Mesenchymal stem cell (in vitro differentiated cells and primary cell): ENCODE measurements at regions not wholly inside any gene's neighbourhood (a gene's known extent, or its start where the extent isn't known, plus 50 kb on each side); places are given as distances from the start of the nearest gene placed in this dataset.
A peak's percentile ranks its signal among the peaks of the same experiment; 100 is the strongest.

Experiments
- DNase-seq: peaks from one replicate; pipeline ENCODE4 v3.0.0-alpha.2; 2013
- H2AFZ ChIP-seq: one replicate; pipeline ENCODE4 v1.6.1; 2013; ENCODE audit warnings: low read depth, mild to moderate bottlenecking, control low read depth, inconsistent platforms, low read length, moderate library complexity
- H2AK5ac ChIP-seq: 2 replicates; pipeline ENCODE4 v1.6.1; 2013; ENCODE audit warnings: low read length, moderate library complexity, mild to moderate bottlenecking, inconsistent platforms; ENCODE audit not compliant: severe bottlenecking
- H2BK120ac ChIP-seq: one replicate; pipeline ENCODE4 v1.6.1; 2013; ENCODE audit warnings: low read depth, mild to moderate bottlenecking, inconsistent platforms, low read length, moderate library complexity
- H2BK12ac ChIP-seq, 2 experiments: one replicate each; pipeline ENCODE4 v1.6.1; 2013; ENCODE audit warnings: inconsistent platforms in 2 of 2, low read length in 2 of 2, mild to moderate bottlenecking in 2 of 2, moderate library complexity in 2 of 2, control low read depth in 1 of 2
- H2BK15ac ChIP-seq: one replicate; pipeline ENCODE4 v1.6.1; 2013; ENCODE audit warnings: mild to moderate bottlenecking, low read depth, inconsistent platforms; ENCODE audit not compliant: poor library complexity, severe bottlenecking
- H2BK5ac ChIP-seq: 2 replicates; pipeline ENCODE4 v1.6.1; 2013; ENCODE audit warnings: low read depth, mild to moderate bottlenecking, low read length, control low read depth, inconsistent platforms; ENCODE audit not compliant: poor library complexity, severe bottlenecking
- H3K14ac ChIP-seq, 2 experiments: one replicate each; pipeline ENCODE4 v1.6.1; 2013; ENCODE audit warnings: inconsistent platforms in 2 of 2, low read length in 2 of 2, control low read depth in 1 of 2, mild to moderate bottlenecking in 1 of 2, moderate library complexity in 1 of 2
- H3K18ac ChIP-seq, 2 experiments: one replicate each; pipeline ENCODE4 v1.6.1; 2013; ENCODE audit warnings: inconsistent platforms in 2 of 2, low read length in 2 of 2, control low read depth in 1 of 2, low read depth in 1 of 2, mild to moderate bottlenecking in 1 of 2
- H3K23ac ChIP-seq, 2 experiments: one replicate each; pipeline ENCODE4 v1.6.1; 2013; ENCODE audit warnings: inconsistent platforms in 2 of 2, low read length in 2 of 2, mild to moderate bottlenecking in 2 of 2, moderate library complexity in 2 of 2, control low read depth in 1 of 2
- H3K27ac ChIP-seq: 2 replicates; pipeline ENCODE4 v1.5.1; 2013; ENCODE audit warnings: mild to moderate bottlenecking, moderate library complexity, low read length, control low read depth, inconsistent platforms; ENCODE audit not compliant: poor library complexity, severe bottlenecking
- H3K27me3 ChIP-seq, 2 experiments: 2 replicates each; pipeline versions ENCODE4 v1.6.1 to v1.7.0; 2013; ENCODE audit warnings: low read length in 2 of 2, mild to moderate bottlenecking in 2 of 2, moderate library complexity in 2 of 2, control low read depth in 1 of 2, inconsistent platforms in 1 of 2; ENCODE audit not compliant: control insufficient read depth in 1 of 2, insufficient read depth in 1 of 2
- H3K36me3 ChIP-seq, 2 experiments: 2 replicates each; pipeline versions ENCODE4 v1.6.1 to v1.7.0; 2013; ENCODE audit warnings: low read length in 2 of 2, control low read depth in 1 of 2, inconsistent platforms in 1 of 2, low read depth in 1 of 2, mild to moderate bottlenecking in 1 of 2; ENCODE audit not compliant: insufficient read depth in 2 of 2, control insufficient read depth in 1 of 2
- H3K4ac ChIP-seq, 2 experiments: one replicate each; pipeline ENCODE4 v1.6.1; 2013; ENCODE audit warnings: inconsistent platforms in 2 of 2, low read length in 2 of 2, mild to moderate bottlenecking in 2 of 2, moderate library complexity in 2 of 2, control low read depth in 1 of 2, low read depth in 1 of 2
- H3K4me1 ChIP-seq: 2 replicates; pipeline ENCODE4 v1.6.1; 2013; ENCODE audit warnings: low read depth, low read length, control low read depth; ENCODE audit not compliant: control insufficient read depth, insufficient read depth
- H3K4me2 ChIP-seq: 2 replicates; pipeline ENCODE4 v1.6.1; 2013; ENCODE audit warnings: low read length, mild to moderate bottlenecking, inconsistent platforms; ENCODE audit not compliant: poor library complexity, severe bottlenecking
- H3K4me3 ChIP-seq, 2 experiments: 2 replicates each; pipeline versions ENCODE4 v1.5.1 to v1.7.0; 2013; ENCODE audit warnings: low read length in 2 of 2, mild to moderate bottlenecking in 2 of 2, control low read depth in 1 of 2, low read depth in 1 of 2; ENCODE audit not compliant: insufficient read depth in 1 of 2
- H3K79me1 ChIP-seq: replicated peaks from 2 replicates; pipeline ENCODE4 v1.6.1; 2013; ENCODE audit warnings: mild to moderate bottlenecking, control low read depth, low read length, inconsistent platforms; ENCODE audit not compliant: poor library complexity, severe bottlenecking
- H3K9ac ChIP-seq: 2 replicates; pipeline ENCODE4 v1.7.0; 2013; ENCODE audit warnings: mild to moderate bottlenecking, low read length, moderate library complexity
- H3K9me3 ChIP-seq: 2 replicates; pipeline ENCODE4 v1.7.0; 2013; ENCODE audit warnings: mild to moderate bottlenecking, low read length; ENCODE audit not compliant: control insufficient read depth
- H4K8ac ChIP-seq: one replicate; pipeline ENCODE4 v1.6.1; 2013; ENCODE audit warnings: inconsistent platforms, mild to moderate bottlenecking, low read length, moderate library complexity
- H4K91ac ChIP-seq: one replicate; pipeline ENCODE4 v1.6.1; 2013; ENCODE audit warnings: mild to moderate bottlenecking, low read length, inconsistent platforms
- WGBS: methylation state at CpG from one replicate; pipeline ENCODE4 v1.1.7; 2013; ENCODE audit warnings: mixed read lengths; 5-methylcytosine and 5-hydroxymethylcytosine counted together

DNA sequence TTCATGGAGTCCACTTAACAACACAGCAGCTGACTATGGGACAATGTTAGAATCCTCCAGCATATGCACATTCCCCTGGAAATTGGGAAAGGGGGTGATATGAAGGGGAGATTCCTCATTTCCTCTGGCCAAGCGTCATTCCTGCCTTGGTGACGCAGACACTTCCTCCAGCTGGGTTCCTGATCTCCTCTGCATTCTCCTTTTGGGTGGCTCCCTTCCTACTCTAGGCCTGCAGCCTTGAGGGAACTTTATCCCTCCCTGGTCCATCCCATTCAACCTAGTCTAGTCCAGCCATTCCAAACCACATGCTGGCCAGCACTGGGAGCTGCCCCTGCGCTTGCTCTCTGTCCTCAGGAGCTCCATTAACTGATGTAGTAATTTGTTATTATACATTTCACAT, 216.8 kb downstream of the VAPA start:
- 95% methylated on average over 2 of the region's 3 CpGs for WGBS
- Histone ChIP-seq H2BK5ac (no peak overlapping the region), H3K23ac (no peak overlapping the region), H2BK12ac (peak overlapping the region; percentile 33 to 75), H3K9me3 (no peaks in the 10 kb centered on the region), H2BK120ac (no peak overlapping the region), H4K91ac (peak overlapping the region; percentile 66), H3K79me1 (no peaks in the 10 kb centered on the region), H3K4me2 (no peak overlapping the region), H3K14ac (no peak overlapping the region), H3K18ac (peak overlapping the region in 1 of 2 experiments; percentile 37), H2BK15ac (peak overlapping the region; percentile 91), H3K27me3 (peaks cover 9 to 12% of the 10 kb centered on the region in 2 experiments), H3K27ac (no peak overlapping the region), H3K4me3 (no peak overlapping the region), H3K9ac (no peak overlapping the region), H2AFZ (no peak overlapping the region), H2AK5ac (no peak overlapping the region), H3K36me3 (no peaks in the 10 kb centered on the region), H3K4me1 (peaks cover 6% of the 10 kb centered on the region), H4K8ac (peak overlapping the region; percentile 10), H3K4ac (no peak overlapping the region)
- no peak for DNase-seq

GRCh38 chr18:10131081-10131459, 217.3 kb downstream of the VAPA start:
- no peak overlapping the region for H3K23ac ChIP-seq
- H3K27me3 ChIP-seq = peaks cover 9 to 12% of the 10 kb centered on the region in 2 experiments
- no peak overlapping the region for H4K8ac ChIP-seq
- no peak overlapping the region for H2BK5ac ChIP-seq
- no peak overlapping the region for H3K18ac ChIP-seq
- no peak overlapping the region for H2AFZ ChIP-seq
- H3K79me1 ChIP-seq = no peaks in the 10 kb centered on the region
- H3K27ac ChIP-seq = no peak overlapping the region
- no peak overlapping the region for H3K14ac ChIP-seq
- no peak for DNase-seq
- 82% methylated on average over 3 of the region's 4 CpGs for WGBS
- no peak overlapping the region for H3K4ac ChIP-seq
- H3K36me3 ChIP-seq = no peaks in the 10 kb centered on the region
- peak overlapping the region in 1 of 2 experiments; percentile 40 for H2BK12ac ChIP-seq
- no peak overlapping the region for H3K9ac ChIP-seq
- H4K91ac ChIP-seq = no peak overlapping the region
- H3K9me3 ChIP-seq = no peaks in the 10 kb centered on the region
- no peak overlapping the region for H2BK120ac ChIP-seq
- no peak overlapping the region for H2BK15ac ChIP-seq
- H3K4me3 ChIP-seq = no peak overlapping the region
- H3K4me1 ChIP-seq = peaks cover 6% of the 10 kb centered on the region
- no peak overlapping the region for H2AK5ac ChIP-seq
- no peak overlapping the region for H3K4me2 ChIP-seq

- Histone ChIP-seq H3K9ac (peak overlapping the region; percentile 36), H3K4me1 (peaks cover 6% of the 10 kb centered on the region), H3K14ac (no peak overlapping the region), H3K79me1 (no peaks in the 10 kb centered on the region), H3K4me3 (peak overlapping the region; percentile 59 to 66), H2AFZ (peak overlapping the region; percentile 46), H3K4ac (peak overlapping the region in 1 of 2 experiments; percentile 24), H3K23ac (peak overlapping the region in 1 of 2 experiments; percentile 41), H2BK15ac (peak overlapping the region; percentile 91), H3K9me3 (no peaks in the 10 kb centered on the region), H3K27ac (no peak overlapping the region), H2BK5ac (no peak overlapping the region), H3K4me2 (peak overlapping the region; percentile 98), H3K36me3 (no peaks in the 10 kb centered on the region), H2BK120ac (peak overlapping the region; percentile 84), H4K8ac (peak overlapping the region; percentile 96), H4K91ac (peak overlapping the region; percentile 76), H2AK5ac (no peak overlapping the region), H3K18ac (peak overlapping the region; percentile 82 to 83), H2BK12ac (peak overlapping the region; percentile 76 to 95), H3K27me3 (peaks cover 9 to 12% of the 10 kb centered on the region in 2 experiments)
- DNase-seq = peak; percentile 43
- WGBS = 9% methylated on average over 33 of the region's 48 CpGs
Observed at GRCh38 chr18:10131460-10132395, 217.9 kb downstream of the VAPA start.

- Histone ChIP-seq H3K27me3 (peaks cover 8 to 9% of the 10 kb centered on the region in 2 experiments), H3K9ac (no peak overlapping the region), H4K91ac (no peak overlapping the region), H2AK5ac (no peak overlapping the region), H3K4me3 (no peak overlapping the region), H2BK120ac (no peak overlapping the region), H3K4me2 (no peak overlapping the region), H2AFZ (no peak overlapping the region), H3K79me1 (no peaks in the 10 kb centered on the region), H4K8ac (peak overlapping the region; percentile 42), H3K36me3 (no peaks in the 10 kb centered on the region), H3K14ac (no peak overlapping the region), H3K18ac (peak overlapping the region in 1 of 2 experiments; percentile 16), H3K23ac (no peak overlapping the region), H3K4me1 (peaks cover 6% of the 10 kb centered on the region), H3K27ac (no peak overlapping the region), H3K4ac (no peak overlapping the region), H2BK5ac (no peak overlapping the region), H2BK12ac (no peak overlapping the region), H3K9me3 (no peaks in the 10 kb centered on the region), H2BK15ac (peak overlapping the region; percentile 57)
- no peak for DNase-seq
- 93% methylated on average over 2 of the region's 2 CpGs for WGBS
Observed at GRCh38 chr18:10133516-10133915, 219.7 kb downstream of the VAPA start.
